HL-60 (cell line): ENCODE measurements at regions not wholly inside any gene's neighbourhood (a gene's known extent, or its start where the extent isn't known, plus 50 kb on each side); places are given as distances from the start of the nearest gene placed in this dataset.

Experiments used
- GABPA ChIP-seq: IDR thresholded peaks from 2 replicates; pipeline ENCODE4 v1.6.1; 2012; ENCODE audit warnings: low read depth
- POLR2AphosphoS5 ChIP-seq: IDR thresholded peaks from 2 replicates; pipeline ENCODE4 v1.6.1; 2012; ENCODE audit warnings: low read depth
- TF ChIP-seq, protein P1 (sequence below): IDR thresholded peaks from one replicate; pipeline ENCODE4 v1.5.1; 2011; ENCODE audit warnings: low read length, control low read depth, inconsistent platforms; ENCODE audit not compliant: insufficient read depth
- TF ChIP-seq, protein P2 (sequence below): IDR thresholded peaks from 2 replicates; pipeline ENCODE4 v1.6.1; 2012; ENCODE audit warnings: low read depth; ENCODE audit not compliant: insufficient replicate concordance

DNA sequence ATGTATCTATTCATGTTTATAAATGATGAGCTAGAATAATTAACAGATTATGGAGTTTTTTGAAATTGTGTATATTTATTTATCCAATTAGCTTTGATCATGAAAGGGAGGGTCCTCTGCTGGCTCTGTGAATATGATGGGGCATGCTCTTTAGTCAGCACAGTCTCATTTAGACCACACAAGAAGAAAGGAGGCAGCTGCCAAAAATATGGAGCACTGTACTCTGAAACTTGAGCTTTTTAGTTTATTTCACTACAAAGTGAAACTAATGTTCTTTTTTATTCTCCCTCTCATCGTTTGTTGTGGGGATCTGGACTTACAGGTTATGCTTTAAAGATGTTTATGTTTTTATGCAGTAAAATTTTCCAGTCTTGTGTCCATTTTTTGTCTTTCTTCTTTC is 266.9 kb upstream of the GULP1 start:
- TF ChIP-seq, protein P1, sequence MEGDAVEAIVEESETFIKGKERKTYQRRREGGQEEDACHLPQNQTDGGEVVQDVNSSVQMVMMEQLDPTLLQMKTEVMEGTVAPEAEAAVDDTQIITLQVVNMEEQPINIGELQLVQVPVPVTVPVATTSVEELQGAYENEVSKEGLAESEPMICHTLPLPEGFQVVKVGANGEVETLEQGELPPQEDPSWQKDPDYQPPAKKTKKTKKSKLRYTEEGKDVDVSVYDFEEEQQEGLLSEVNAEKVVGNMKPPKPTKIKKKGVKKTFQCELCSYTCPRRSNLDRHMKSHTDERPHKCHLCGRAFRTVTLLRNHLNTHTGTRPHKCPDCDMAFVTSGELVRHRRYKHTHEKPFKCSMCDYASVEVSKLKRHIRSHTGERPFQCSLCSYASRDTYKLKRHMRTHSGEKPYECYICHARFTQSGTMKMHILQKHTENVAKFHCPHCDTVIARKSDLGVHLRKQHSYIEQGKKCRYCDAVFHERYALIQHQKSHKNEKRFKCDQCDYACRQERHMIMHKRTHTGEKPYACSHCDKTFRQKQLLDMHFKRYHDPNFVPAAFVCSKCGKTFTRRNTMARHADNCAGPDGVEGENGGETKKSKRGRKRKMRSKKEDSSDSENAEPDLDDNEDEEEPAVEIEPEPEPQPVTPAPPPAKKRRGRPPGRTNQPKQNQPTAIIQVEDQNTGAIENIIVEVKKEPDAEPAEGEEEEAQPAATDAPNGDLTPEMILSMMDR: no peak
- TF ChIP-seq, protein P2, sequence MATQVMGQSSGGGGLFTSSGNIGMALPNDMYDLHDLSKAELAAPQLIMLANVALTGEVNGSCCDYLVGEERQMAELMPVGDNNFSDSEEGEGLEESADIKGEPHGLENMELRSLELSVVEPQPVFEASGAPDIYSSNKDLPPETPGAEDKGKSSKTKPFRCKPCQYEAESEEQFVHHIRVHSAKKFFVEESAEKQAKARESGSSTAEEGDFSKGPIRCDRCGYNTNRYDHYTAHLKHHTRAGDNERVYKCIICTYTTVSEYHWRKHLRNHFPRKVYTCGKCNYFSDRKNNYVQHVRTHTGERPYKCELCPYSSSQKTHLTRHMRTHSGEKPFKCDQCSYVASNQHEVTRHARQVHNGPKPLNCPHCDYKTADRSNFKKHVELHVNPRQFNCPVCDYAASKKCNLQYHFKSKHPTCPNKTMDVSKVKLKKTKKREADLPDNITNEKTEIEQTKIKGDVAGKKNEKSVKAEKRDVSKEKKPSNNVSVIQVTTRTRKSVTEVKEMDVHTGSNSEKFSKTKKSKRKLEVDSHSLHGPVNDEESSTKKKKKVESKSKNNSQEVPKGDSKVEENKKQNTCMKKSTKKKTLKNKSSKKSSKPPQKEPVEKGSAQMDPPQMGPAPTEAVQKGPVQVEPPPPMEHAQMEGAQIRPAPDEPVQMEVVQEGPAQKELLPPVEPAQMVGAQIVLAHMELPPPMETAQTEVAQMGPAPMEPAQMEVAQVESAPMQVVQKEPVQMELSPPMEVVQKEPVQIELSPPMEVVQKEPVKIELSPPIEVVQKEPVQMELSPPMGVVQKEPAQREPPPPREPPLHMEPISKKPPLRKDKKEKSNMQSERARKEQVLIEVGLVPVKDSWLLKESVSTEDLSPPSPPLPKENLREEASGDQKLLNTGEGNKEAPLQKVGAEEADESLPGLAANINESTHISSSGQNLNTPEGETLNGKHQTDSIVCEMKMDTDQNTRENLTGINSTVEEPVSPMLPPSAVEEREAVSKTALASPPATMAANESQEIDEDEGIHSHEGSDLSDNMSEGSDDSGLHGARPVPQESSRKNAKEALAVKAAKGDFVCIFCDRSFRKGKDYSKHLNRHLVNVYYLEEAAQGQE: no peak
- TF ChIP-seq GABPA (no peak), POLR2AphosphoS5 (no peak)
